ENCODE measurements at regions not wholly inside any gene's neighbourhood (a gene's known extent, or its start where the extent isn't known, plus 50 kb on each side); places are given as distances from the start of the nearest gene placed in this dataset.

- Histone ChIP-seq H3K4ac (ENCODE audit: low read length) (no peak overlapping the region), H2AFZ (ENCODE audit: low read length) (no peak overlapping the region)
- WGBS, 2 donors (ENCODE audit: extremely low coverage in 2 of 2, insufficient read length in 2 of 2, insufficient replicate concordance in 1 of 2) = no CpG with 5 or more reads among the region's 2 CpGs
These were observed 69.4 kb downstream of the HYCC1 start for GRCh38 chr7:22944510-22944909.

DNA sequence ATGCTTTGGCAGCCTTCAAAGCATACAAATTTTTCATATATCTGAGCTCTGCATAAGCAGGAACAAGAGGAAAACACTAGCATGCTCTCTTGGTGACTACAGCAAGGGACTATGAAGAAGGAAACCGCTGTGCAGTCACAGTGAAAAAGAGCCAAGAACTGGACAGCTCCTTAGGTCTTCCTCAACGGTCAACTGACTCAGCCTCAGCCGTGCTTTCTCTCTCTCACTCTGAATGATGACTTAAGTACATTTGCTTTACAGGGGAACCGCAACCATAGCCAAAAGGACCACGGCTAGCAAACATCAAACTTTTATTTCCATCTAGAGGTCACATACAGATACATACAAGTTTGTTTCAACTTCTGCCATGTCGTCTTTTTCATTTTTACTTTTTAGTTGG is 69.9 kb downstream of the HYCC1 start:
- Histone ChIP-seq H2AK5ac (ENCODE audit: low read depth, low read length) (no peak overlapping the region), H3K9ac (ENCODE audit: low read depth, low read length, poor library complexity) (no peak overlapping the region), H4K91ac (ENCODE audit: low read depth, low read length, poor library complexity) (no peak overlapping the region), H2BK5ac (ENCODE audit: low read length) (no peak overlapping the region), H3K4me1 (ENCODE audit: control insufficient read depth in 2 of 2, insufficient read depth in 1 of 2, low read depth in 1 of 2, low read length in 2 of 2) (peaks cover 0 to 12% of the 10 kb centered on the region in 2 donors), H3K27me3 (ENCODE audit: control insufficient read depth in 3 of 3, insufficient read depth in 3 of 3, low read depth in 1 of 3, low read length in 3 of 3) (no peaks in the 10 kb centered on the region), H2BK120ac (ENCODE audit: low read depth, low read length) (no peak overlapping the region), H3K23ac (ENCODE audit: low read depth, low read length, poor library complexity) (no peak overlapping the region), H3K14ac (ENCODE audit: low read length) (no peak overlapping the region), H2BK15ac (ENCODE audit: low read length) (no peak overlapping the region), H3K4me2 (ENCODE audit: insufficient read depth, low read length, poor library complexity, severe bottlenecking) (no peak overlapping the region), H3K27ac (replicated peaks; ENCODE audit: low read length) (no peak overlapping the region), H3K18ac (ENCODE audit: low read length) (no peak overlapping the region), H4K8ac (ENCODE audit: low read depth, low read length) (no peak overlapping the region), H2BK12ac (ENCODE audit: low read length) (no peak overlapping the region), H3K4ac (ENCODE audit: low read length) (no peak overlapping the region), H2AFZ (ENCODE audit: low read length) (no peak overlapping the region), H3K4me3 (ENCODE audit: low read length in 2 of 2) (no peak overlapping the region), H3K9me3 (replicated peaks in 1 of 2; ENCODE audit: control insufficient read depth in 2 of 2, insufficient read depth in 1 of 2, low read depth in 1 of 2, low read length in 2 of 2) (no peaks in the 10 kb centered on the region), H3K36me3 (replicated peaks in 1 of 2; ENCODE audit: control insufficient read depth in 2 of 2, insufficient read depth in 2 of 2, low read length in 2 of 2) (peaks cover 0 to 25% of the 10 kb centered on the region in 2 donors), H3K79me1 (ENCODE audit: low read depth, low read length) (no peaks in the 10 kb centered on the region)
- DNase-seq (ENCODE audit: low spot score) = no peak
- WGBS, 2 donors (ENCODE audit: extremely low coverage in 2 of 2, insufficient read length in 2 of 2, insufficient replicate concordance in 1 of 2) = no CpG with 5 or more reads among the region's 6 CpGs

More at GRCh38 chr7:22944510-22944909, 69.4 kb downstream of the HYCC1 start:
- H3K36me3 ChIP-seq (replicated peaks in 1 of 2; ENCODE audit: control insufficient read depth in 2 of 2, insufficient read depth in 2 of 2, low read length in 2 of 2) = peaks cover 0 to 25% of the 10 kb centered on the region in 2 donors
- no peaks in the 10 kb centered on the region for H3K9me3 ChIP-seq (replicated peaks in 1 of 2; ENCODE audit: control insufficient read depth in 2 of 2, insufficient read depth in 1 of 2, low read depth in 1 of 2, low read length in 2 of 2)
- no peak overlapping the region for H2BK12ac ChIP-seq (ENCODE audit: low read length)
- H4K8ac ChIP-seq (ENCODE audit: low read depth, low read length) = no peak overlapping the region
- no peak overlapping the region for H2BK120ac ChIP-seq (ENCODE audit: low read depth, low read length)
- H3K79me1 ChIP-seq (ENCODE audit: low read depth, low read length) = no peaks in the 10 kb centered on the region
- no peak overlapping the region for H3K4me2 ChIP-seq (ENCODE audit: insufficient read depth, low read length, poor library complexity, severe bottlenecking)
- H3K27ac ChIP-seq (replicated peaks; ENCODE audit: low read length) = no peak overlapping the region
- H3K27me3 ChIP-seq (ENCODE audit: control insufficient read depth in 3 of 3, insufficient read depth in 3 of 3, low read depth in 1 of 3, low read length in 3 of 3) = no peaks in the 10 kb centered on the region
- H2AK5ac ChIP-seq (ENCODE audit: low read depth, low read length) = no peak overlapping the region
- no peak overlapping the region for H2BK15ac ChIP-seq (ENCODE audit: low read length)
- no peak overlapping the region for H4K91ac ChIP-seq (ENCODE audit: low read depth, low read length, poor library complexity)
- no peak overlapping the region for H3K9ac ChIP-seq (ENCODE audit: low read depth, low read length, poor library complexity)
- no peak overlapping the region for H3K23ac ChIP-seq (ENCODE audit: low read depth, low read length, poor library complexity)
- no peak overlapping the region for H3K4me3 ChIP-seq (ENCODE audit: low read length in 2 of 2)
- DNase-seq (ENCODE audit: low spot score) = no peak
- no peak overlapping the region for H3K18ac ChIP-seq (ENCODE audit: low read length)
- H3K4me1 ChIP-seq (ENCODE audit: control insufficient read depth in 2 of 2, insufficient read depth in 1 of 2, low read depth in 1 of 2, low read length in 2 of 2) = peaks cover 0 to 13% of the 10 kb centered on the region in 2 donors
- no peak overlapping the region for H3K14ac ChIP-seq (ENCODE audit: low read length)
- no peak overlapping the region for H2BK5ac ChIP-seq (ENCODE audit: low read length)

- Histone ChIP-seq H3K27ac (replicated peaks; ENCODE audit: low read length) (no peak overlapping the region), H3K14ac (ENCODE audit: low read length) (no peak overlapping the region), H3K23ac (ENCODE audit: low read depth, low read length, poor library complexity) (no peak overlapping the region), H3K9me3 (replicated peaks in 1 of 2; ENCODE audit: control insufficient read depth in 2 of 2, insufficient read depth in 1 of 2, low read depth in 1 of 2, low read length in 2 of 2) (no peaks in the 10 kb centered on the region), H3K36me3 (replicated peaks in 1 of 2; ENCODE audit: control insufficient read depth in 2 of 2, insufficient read depth in 2 of 2, low read length in 2 of 2) (peaks cover 0 to 25% of the 10 kb centered on the region in 2 donors), H3K79me1 (ENCODE audit: low read depth, low read length) (no peaks in the 10 kb centered on the region), H4K8ac (ENCODE audit: low read depth, low read length) (no peak overlapping the region), H4K91ac (ENCODE audit: low read depth, low read length, poor library complexity) (no peak overlapping the region), H3K27me3 (ENCODE audit: control insufficient read depth in 3 of 3, insufficient read depth in 3 of 3, low read depth in 1 of 3, low read length in 3 of 3) (no peaks in the 10 kb centered on the region), H2BK120ac (ENCODE audit: low read depth, low read length) (no peak overlapping the region), H2BK12ac (ENCODE audit: low read length) (no peak overlapping the region), H2BK5ac (ENCODE audit: low read length) (no peak overlapping the region), H3K9ac (ENCODE audit: low read depth, low read length, poor library complexity) (no peak overlapping the region), H3K4me3 (ENCODE audit: low read length in 2 of 2) (no peak overlapping the region), H2AFZ (ENCODE audit: low read length) (peak overlapping the region; percentile 5), H3K4me1 (ENCODE audit: control insufficient read depth in 2 of 2, insufficient read depth in 1 of 2, low read depth in 1 of 2, low read length in 2 of 2) (peaks cover 0 to 7% of the 10 kb centered on the region in 2 donors), H3K18ac (ENCODE audit: low read length) (no peak overlapping the region), H2AK5ac (ENCODE audit: low read depth, low read length) (no peak overlapping the region), H3K4me2 (ENCODE audit: insufficient read depth, low read length, poor library complexity, severe bottlenecking) (no peak overlapping the region), H2BK15ac (ENCODE audit: low read length) (no peak overlapping the region), H3K4ac (ENCODE audit: low read length) (no peak overlapping the region)
- no CpG with 5 or more reads among the region's 2 CpGs for WGBS, 2 donors (ENCODE audit: extremely low coverage in 2 of 2, insufficient read length in 2 of 2, insufficient replicate concordance in 1 of 2)
- DNase-seq (ENCODE audit: low spot score) = no peak
These were observed 71.7 kb downstream of the HYCC1 start for GRCh38 chr7:22942191-22942590.

DNA sequence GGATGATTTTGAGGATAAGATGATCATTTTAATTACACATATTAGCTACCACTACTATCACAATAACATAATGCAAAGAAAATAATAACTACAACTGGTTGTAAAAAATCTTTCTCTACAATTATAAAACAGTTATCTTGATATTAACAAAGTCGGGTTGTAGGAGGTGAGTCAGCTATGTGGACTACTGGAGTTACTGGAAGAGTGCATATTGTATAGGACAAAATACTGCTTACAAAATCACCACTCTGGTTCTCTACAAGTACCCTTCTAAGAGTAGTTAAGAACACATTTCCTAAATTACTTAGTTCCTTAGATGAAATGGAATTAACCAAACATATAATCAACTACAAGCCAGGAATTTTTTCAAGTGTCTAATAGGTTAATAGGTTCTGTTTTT is 74.1 kb downstream of the HYCC1 start:
- H3K79me1 ChIP-seq (ENCODE audit: low read depth, low read length) = no peaks in the 10 kb centered on the region

More for the DNA sequence above, 74.1 kb downstream of the HYCC1 start:
- no peak overlapping the region for H2AK5ac ChIP-seq (ENCODE audit: low read depth, low read length)
- no peak overlapping the region for H3K27ac ChIP-seq (replicated peaks; ENCODE audit: low read length)
- H4K91ac ChIP-seq (ENCODE audit: low read depth, low read length, poor library complexity) = no peak overlapping the region
- WGBS, 2 donors (ENCODE audit: extremely low coverage in 2 of 2, insufficient read length in 2 of 2, insufficient replicate concordance in 1 of 2) = no CpG with 5 or more reads among the region's 1 CpG
- H3K18ac ChIP-seq (ENCODE audit: low read length) = no peak overlapping the region
- no peak overlapping the region for H3K4me3 ChIP-seq (ENCODE audit: low read length in 2 of 2)
- H3K23ac ChIP-seq (ENCODE audit: low read depth, low read length, poor library complexity) = no peak overlapping the region
- no peaks in the 10 kb centered on the region for H3K27me3 ChIP-seq (ENCODE audit: control insufficient read depth in 3 of 3, insufficient read depth in 3 of 3, low read depth in 1 of 3, low read length in 3 of 3)
- no peak overlapping the region for H3K14ac ChIP-seq (ENCODE audit: low read length)
- H2AFZ ChIP-seq (ENCODE audit: low read length) = no peak overlapping the region
- H3K4me2 ChIP-seq (ENCODE audit: insufficient read depth, low read length, poor library complexity, severe bottlenecking) = no peak overlapping the region
- DNase-seq (ENCODE audit: low spot score) = no peak
- no peak overlapping the region for H3K9ac ChIP-seq (ENCODE audit: low read depth, low read length, poor library complexity)
- no peak overlapping the region for H2BK15ac ChIP-seq (ENCODE audit: low read length)
- H4K8ac ChIP-seq (ENCODE audit: low read depth, low read length) = no peak overlapping the region
- no peak overlapping the region for H3K4ac ChIP-seq (ENCODE audit: low read length)
- H2BK12ac ChIP-seq (ENCODE audit: low read length) = no peak overlapping the region
- no peak overlapping the region for H2BK120ac ChIP-seq (ENCODE audit: low read depth, low read length)
- peaks cover 0 to 10% of the 10 kb centered on the region in 2 donors for H3K36me3 ChIP-seq (replicated peaks in 1 of 2; ENCODE audit: control insufficient read depth in 2 of 2, insufficient read depth in 2 of 2, low read length in 2 of 2)
- H3K9me3 ChIP-seq (replicated peaks in 1 of 2; ENCODE audit: control insufficient read depth in 2 of 2, insufficient read depth in 1 of 2, low read depth in 1 of 2, low read length in 2 of 2) = no peaks in the 10 kb centered on the region
- no peak overlapping the region for H2BK5ac ChIP-seq (ENCODE audit: low read length)
- H3K4me1 ChIP-seq (ENCODE audit: control insufficient read depth in 2 of 2, insufficient read depth in 1 of 2, low read depth in 1 of 2, low read length in 2 of 2) = peaks cover 0 to 7% of the 10 kb centered on the region in 2 donors

Data from neuronal stem cell (in vitro differentiated cells).